Activated CD8-positive, alpha-beta memory T cell treated with anti-CD3 and anti-CD28 coated beads, Interleukin-2, amount 50 U/mL, for 48 hours (primary cell): ENCODE measurements at regions not wholly inside any gene's neighbourhood (a gene's known extent, or its start where the extent isn't known, plus 50 kb on each side); places are given as distances from the start of the nearest gene placed in this dataset.

Experiments used
- DNase-seq: peaks from one replicate; pipeline ENCODE4 v3.0.0-alpha.2; 2020

DNA sequence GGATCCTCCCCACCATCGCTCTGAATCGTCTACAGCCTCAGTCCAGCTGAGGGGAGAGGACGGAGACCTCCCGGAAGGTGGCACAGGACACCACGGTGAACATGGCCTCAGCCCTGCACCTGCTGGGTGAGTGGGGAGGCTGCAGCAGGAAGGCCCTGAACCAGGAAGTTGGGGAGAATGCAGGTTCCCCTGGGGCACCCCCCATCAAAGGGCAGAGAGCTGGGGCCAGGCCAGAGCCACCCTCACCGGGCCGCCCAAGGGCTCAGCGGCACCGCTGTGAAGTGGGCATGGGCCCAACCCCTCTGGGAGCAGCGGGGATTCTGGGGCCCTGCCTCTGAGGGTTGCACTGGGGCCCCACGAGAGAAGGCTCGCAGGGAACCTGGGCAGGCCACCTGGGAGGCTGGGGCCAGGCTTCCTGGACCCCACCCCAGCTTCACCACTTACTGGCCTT is 98.7 kb downstream of the MICALL2 start:
- DNase-seq: no peak

DNA sequence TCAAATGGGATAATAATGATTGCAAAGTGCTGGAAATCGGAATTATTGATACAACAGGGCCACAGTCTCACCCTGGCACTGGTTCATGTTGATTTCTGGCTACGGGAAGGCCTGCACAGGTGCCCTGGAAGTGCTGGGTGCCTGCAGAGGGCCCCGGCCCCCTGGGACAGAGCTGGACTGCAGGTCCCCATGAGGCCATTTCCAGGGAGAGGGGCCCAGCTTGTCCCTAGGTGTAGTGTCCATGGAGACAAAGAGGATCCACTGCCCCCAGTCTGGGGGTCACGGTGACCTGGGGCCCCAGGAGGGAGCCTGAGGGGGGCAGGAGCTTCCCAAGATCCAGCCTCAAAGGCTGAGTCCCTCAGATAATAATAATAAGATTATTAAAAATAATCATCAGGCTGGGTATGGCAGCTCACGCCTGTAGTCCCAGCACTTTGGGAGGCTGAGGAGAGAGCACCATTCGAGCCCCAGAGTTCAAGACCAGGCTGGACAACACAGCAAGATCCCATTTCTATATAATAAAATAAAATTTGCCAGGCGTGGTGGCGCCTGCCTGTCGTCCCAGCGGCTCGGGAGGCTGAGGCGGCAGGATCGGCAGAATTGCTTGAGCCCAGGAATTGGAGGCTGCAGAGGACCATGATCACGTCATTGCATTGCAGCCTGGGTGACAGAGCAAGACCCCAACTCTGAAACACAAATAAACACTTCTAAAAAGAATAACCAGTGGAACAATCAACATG is 98.1 kb downstream of the MICALL2 start:
- no peak for DNase-seq

DNA sequence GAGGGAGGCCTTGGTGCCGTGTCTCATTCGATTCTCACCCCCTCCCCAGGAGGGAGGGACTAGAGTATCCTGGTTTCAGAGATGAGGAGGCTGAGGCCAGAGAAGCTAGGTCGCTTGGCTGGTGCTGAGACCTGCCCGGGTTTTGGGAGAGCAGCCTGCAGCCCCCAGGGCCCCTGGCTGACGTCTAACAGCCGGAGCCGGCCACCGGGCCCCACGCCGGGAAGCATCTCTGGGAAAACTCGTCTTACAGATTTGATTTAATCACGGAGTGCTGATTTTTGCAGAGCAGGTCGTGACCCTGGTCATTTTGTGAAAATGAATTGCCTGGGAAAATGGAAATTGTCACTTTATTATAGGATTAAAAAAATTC is 97.5 kb downstream of the MICALL2 start:
- no peak for DNase-seq

DNA sequence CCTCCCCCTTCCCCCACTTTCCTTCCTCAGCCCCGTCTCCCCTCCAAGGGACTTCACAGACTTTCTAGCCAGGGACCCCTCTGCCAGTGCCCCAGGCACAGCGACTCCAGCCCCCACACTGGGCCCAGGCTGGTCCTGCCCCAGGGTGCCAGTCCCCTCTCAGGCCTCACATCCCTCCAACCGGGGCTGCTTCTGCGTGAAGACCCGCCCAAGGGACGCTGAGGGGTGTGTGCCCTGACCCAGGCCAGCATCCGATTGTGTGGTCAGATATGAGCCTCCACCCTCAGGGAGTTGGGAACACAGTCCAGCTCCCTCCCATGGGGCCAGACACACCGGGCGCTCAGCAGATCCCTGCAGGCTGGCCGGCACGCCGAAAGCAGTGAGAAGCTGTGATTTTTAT is 97.0 kb downstream of the MICALL2 start:
- DNase-seq: no peak

DNA sequence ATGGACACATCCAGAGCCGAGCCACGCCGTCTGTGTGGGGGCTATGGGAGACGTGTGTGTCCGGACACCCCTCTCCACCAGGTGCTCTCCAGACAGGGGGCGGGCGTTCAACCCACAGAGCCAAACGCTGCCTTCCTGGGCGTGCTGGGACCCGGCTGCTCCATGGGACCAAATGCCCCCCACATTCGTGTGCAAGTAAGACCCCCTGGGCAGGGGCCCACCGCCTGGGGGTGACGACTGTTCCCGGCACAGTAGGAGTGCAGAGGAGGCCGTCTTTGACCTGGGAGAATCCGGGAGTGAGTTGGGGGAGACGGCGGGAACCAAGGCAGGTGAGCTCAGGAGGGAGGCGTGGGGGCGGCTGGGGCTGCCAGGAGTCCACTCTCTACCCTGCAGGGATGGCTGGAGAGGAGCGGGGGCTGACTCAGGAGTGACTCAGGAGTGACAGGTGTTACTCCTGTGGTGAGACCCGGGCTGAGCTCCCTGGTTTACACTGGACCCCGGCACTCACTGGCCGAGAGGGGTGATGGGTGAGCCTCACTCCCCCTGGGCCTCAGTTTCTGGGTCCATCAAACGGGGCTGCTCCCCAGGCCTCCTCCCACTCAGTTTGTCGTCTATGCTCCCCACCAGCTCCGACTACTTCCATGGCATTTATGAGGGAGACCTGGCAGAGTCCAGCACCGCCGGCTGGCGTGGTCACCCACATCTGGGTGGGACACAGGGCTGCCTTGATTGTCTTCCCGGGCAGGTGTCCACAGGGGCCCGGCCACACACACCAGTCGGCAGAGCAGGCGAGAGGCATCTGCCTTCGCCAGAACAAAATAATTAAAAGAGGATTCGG is 95.0 kb downstream of the MICALL2 start:
- DNase-seq: no peak

DNA sequence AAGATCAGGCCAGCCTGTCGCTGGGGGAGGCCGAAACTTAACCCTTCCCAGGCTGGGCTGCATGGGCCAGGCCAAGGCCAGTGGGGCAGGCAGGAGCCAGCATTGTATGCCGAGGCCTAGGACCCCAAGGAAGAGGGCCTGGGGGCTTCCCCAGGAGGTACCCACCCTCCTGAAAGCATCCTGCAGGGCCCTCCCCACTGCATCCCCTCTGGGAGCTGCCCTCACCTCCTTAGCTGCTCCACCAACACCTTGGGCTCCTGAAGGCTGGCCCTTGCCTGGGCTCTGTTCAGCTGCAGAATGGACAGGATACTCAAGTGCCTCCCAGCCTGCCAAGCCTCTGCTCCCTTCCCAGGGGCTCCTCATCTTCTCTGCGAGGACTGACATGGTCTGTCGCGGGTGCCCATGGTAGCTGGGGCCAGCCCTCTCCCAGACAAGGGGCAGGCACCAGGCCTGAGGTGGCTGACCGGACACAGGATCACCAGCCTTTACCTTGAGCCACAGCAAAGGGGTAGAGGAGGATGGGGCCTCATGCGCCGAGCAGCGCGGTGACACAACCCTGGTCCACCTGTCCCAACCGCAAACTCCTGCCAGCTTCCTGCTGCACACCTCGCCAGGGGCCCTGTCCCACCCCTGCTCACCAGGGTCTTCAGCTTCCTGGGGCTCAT is 94.2 kb downstream of the MICALL2 start:
- no peak for DNase-seq

DNA sequence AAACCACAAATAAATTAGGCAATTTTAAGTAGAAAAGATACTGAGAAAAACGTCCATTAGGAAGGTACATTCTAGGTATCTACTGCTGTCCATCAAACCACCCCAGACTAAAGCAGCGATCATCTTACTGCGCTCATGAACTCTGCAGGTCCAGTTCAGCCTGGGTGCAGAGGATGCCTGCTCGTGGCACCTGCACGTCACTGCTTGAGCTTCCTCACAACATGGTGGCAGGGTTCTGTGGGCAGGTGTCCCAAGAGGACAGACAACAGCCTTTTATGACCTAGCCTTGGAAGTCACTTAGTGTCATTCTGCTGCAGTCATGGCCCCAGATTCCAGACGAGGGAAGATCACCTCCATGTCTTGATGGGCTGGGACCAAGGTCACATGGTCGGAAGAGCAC is 93.4 kb downstream of the MICALL2 start:
- no peak for DNase-seq

DNA sequence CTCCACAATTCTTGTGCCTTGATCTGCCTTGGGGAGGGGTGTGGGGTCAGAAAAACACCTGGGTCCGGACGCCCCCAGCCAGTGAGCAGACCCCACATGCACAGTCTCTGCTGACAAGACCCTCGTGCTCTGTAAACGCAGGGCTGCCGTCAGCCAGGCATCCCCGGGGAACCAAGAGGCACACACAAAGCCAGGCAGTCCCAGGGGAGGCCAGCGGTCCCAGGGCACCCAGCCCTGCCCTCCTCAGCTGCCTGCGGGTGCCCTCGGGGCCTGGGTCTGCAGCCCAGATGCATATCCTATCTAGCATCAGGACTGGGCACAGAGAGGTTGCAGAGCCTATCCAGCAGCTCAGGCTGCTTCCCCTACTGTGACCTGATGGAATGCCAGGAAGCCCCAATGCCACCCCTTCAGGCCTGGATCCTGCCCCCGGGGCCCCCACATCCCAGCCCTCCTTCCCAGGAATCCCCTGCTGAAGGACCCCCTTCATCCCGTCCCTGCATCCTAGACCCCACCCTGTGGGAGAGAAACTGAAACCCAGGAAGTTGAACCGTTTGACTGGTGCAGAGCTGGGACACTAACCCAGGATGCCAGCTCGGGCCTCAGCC is 92.4 kb downstream of the MICALL2 start:
- no peak for DNase-seq

DNA sequence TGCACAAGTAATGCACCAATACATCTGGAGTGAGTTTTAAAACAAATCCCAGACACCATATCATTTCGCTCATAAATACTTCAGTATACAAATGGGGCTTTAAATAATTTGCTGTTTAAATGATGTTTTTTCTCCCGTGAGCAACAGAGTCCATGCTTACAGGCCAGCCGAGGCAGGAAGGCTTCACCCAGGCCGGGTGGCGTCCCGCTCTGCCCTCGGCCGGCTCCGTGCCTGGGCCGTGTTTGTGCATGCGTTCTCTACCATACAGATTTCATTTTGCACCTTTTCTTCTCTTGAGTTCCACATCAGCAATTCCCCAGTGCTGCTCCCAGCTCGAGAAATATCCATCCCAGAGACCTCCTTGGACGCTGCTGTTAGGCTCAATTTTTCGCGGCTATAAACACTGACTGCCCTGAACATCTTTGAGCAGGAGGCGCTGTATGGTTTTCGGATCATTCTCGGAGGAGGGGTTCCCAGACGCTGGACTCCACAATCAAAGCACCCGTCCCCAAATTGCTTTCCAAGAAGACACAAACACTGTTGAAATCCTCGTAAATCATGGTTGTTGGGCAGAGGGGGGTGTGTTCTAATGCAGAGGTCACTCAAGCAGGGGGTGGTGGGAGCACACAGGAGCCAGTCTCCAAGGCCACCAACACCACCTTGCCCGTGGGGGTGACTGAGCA is 91.6 kb downstream of the MICALL2 start:
- DNase-seq: no peak

DNA sequence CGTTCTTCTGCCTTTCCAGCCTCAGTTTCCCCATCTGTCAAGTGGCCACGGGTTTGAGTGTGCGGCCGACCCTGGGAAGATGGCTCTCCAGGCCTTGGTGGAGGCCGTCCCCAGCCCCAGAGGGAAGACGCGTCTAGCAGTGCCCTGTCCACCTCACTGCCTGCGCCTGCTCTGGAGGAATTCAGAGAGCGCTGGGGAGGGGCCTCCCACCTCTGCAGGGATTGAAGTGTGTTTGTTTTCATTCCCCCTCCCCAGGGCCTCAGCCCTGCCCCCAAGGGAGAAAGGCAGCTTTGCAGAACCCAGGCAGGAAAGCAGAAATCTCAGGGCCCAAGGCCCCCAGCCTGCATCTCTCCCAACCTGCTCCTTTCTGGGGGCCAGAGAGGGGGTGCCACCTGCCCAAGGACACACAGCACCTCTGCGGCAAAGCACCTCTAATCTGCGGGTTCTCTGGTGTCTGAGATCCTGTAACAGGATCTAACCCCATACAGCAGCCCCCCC is 91.0 kb downstream of the MICALL2 start:
- DNase-seq: no peak

DNA sequence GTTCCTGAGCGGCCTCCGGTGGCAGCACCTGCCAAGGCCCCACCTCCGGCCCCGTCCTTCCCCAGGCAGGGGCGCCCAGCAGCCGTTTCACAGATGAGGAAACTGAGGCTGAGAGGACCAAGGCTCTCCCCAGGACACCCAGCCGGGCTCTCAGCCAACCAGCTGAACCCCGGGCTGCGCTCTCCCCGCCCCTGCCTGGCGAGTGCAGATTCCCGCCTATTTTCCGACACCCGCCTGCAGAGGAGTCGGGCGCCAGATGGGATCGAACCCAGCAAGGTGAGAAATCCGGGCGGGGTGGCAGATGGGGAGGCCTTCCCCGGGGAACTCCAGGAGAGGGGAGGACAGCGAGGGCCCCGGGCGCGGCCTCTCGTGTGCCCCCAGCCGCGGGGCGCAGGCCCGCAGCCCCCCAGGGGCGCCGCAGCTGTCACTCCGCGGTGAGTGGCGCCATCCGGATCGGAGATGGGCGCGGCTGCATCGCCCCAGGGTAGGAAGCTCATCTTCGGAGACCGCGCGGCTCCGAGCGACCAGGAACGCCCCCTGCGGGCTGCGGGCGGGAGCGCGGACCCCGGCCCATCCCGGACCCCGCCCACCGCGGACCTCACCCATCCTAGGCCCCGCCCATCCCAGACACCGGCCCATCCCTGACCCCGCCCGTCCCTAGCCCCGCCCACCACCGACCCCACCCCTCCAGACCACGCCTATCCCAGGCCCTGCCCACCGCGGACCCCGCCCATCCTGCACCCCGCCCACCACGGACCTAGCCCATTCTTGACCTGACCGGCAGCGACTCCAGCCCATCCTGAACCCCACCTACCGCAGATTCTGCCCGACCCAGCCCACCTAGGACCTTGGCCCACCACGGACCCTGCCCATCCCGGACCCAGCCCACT is 90.3 kb downstream of the MICALL2 start:
- DNase-seq: peak; percentile 75

DNA sequence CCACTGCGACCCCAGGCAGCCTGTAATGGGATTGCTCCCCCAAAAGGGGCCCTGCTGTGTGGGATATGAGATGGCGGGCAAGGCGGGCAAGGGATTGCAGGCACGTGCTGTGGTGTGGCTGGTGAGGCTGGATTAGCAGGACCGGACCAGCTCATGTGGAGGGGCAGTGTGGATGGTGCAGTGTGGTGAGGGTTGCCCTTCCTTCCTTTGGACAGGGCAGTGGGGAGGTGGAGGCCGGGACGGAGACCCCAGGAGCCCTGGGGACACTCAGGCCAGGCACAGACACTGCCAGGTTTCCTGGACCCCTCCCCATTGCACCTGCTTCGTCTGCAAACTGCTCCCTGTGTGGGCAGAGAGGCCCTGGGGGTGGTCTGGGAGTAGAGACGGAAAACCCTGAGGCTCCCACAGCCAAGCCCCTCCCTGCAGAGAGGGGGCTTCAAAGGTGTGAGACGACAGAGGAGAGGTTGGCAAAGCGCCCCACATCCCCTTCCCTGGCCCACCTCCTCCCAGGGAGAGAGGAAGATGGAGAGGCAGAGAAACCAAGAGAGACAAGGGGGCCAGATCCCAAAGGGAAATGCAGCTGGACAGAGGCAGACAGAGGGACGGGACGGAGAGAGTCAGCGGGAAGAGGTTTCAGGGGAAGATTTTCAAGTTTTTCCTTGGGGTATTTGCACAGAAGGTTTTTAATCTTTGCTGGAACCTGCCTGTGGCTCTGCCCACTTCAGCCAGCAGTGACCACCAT is 89.2 kb downstream of the MICALL2 start:
- no peak for DNase-seq

DNA sequence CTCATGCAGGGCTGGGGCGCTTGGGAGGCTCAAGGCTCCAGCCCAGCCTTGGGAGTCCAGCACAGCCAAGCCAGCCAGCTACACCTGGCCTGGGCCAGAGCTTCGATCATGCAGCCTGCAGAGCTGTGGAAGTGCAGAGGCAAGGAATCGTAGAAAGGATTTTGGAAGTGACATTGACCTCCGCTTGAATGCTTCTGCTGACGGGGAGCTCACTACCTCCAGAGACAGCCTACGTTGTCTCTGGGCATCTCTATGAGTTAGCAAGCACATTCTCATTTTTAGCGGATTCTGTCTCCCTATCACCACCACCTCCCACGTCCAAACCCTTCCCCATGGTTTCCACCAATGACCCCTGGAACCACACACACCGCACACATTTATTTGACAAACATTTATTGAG is 88.5 kb downstream of the MICALL2 start:
- no peak for DNase-seq

DNA sequence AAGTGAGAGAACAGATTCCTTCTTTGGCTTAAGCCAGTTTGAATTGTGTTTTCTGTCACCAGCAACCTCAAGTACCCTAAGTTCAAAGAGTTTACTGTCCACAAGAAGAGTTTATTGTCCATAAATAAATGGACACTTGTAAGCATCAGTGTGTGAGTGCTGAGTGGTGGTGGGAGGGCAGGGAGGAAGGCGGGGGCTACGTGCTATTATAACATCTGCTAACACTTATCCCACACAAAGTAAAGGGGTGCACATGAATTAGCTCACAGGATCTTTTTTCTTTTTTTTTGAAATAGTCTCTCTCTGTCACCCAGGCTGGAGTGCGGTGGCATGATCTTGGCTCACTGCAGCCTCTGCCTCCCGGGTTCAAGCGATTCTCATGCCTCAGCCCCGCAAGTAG is 87.2 kb downstream of the MICALL2 start:
- no peak for DNase-seq

DNA sequence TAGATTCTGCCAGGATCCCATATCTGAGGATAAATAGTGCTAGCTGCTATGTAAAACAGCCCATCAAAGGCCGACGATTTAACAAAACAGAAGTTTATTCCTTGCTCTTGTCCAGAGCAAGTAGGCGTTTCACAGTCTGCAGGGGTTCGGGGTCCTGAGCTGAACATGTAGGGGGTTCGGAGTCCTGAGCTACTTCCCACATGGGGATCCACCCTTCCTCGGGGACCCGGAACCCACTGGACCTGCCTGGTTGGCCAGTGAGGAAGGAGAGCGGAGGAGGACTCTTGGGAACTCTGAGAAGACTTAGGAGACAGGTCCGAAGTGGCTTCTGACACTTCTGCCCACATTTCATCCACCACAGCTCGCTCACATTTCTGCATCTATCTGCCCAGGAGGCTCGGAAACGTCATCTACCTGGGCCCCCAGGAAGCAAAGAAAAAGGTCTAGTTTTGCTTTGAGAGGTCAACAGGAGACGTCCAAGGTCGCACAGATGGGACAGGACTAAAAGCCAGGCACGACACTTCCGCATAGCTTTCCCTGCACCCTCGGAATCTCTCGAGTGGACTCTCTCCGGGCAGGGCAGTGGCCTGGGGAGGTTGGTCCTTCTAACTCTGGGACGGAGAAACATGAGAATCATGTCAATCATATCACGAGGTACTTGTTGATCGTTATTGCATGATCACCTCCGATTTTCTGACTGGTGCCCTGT is 86.4 kb downstream of the MICALL2 start:
- no peak for DNase-seq

DNA sequence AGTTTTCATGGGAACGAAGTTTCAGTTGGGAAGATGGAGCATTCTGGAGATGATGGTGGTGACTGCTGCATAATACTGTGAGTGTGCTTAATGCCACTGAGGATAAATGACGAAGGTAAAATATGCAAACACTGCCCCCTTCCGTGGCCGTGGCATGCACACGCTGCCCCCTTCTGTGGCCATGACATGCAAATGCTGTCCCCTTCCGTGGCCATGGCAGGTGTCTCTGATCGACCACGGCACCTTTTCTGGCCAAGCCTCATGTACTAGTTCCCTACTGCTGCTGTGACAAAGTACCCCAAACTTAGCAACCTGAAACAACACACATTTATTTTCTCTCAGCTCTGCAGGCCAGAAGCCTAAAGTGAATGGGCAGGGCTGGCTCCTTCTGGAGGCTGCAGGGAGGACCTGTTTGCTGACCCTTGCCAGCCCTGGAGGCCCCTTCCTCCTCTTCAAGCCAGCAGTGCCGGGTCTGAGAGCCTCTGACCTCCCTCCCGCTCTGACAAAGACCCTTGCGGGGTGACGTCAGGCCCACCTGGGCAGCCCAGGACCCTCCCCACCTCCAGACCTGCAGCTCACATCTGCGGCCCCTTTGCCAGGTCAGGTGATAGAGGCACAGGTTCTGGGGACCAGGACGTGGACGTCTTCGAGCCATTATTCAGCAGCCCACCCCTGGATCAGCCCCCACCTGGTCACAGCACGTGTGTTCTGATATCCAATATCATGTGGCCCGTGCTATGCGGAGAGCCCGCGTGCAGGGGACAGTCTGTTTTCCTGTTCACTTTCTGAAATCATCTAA is 82.0 kb downstream of the MICALL2 start:
- DNase-seq: no peak

DNA sequence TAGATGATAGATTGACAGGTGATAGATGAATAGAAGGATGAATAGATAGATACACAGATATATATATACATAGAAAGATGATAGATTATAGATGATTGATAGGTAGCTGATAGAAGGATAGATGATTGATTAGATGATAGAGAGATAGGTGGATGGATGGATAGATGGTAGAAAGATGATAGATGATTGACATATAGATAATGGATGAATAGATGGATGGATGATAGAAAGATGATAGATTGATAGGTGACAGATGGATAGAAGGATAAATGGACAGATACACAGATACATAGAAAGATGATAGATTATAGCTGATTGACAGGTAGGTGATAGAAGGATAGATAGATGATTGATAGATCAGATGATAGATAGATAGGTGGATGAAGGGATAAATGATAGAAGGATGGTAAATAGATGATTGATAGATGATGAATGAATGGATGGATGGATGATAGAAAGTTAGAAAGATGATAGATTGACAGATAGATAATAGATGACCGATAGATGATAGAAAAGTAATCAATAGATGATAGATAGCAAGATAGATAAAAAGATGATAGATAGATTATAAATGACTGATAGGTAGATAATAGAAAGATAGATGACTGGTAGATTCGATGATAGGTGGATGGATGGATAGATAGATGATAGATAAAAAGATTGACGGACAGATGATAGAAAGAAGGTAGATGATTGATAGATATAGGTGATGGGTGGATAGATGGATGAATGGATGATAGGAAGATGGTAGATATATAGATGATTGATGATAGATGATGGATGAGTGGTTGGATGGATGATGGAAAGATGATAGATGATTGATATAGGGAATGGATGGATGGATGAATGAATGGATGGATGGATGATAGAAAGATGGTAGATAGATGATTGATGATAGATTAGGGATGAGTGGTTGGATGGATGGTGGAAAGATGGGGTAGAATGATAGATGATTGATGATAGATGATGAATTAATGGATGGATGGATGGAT is 80.4 kb downstream of the MICALL2 start:
- DNase-seq: no peak

DNA sequence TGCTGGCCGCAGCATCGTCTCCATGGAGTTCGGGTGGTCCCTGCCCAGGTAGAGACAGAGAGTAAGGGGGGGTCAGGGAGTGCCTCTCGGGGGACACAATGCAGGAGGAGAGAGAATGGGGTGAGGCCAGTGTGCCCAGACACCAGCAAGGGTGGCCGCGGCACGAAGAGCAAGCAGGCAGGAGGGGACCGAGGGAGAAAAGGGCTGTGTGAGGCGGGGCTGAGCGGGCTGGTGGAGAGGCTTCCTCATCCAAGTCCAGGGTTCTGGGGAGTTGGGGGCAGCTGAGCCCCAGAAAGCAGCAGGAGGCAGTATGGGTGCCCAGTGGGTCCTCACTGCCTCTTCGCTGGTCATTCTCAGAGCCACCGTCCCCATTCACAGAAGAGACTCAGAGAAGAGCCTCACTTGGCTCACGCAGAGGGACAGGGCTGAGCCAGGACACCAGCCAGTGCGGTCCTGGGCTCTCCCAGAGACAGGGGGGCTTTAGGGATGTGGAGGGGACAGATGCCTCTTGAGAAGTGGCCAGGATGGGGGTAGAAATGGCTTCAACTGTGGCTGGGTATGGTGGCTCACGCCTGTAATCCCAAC is 78.9 kb downstream of the MICALL2 start:
- no peak for DNase-seq
